Neural cell (in vitro differentiated cells): ENCODE measurements at regions not wholly inside any gene's neighbourhood (a gene's known extent, or its start where the extent isn't known, plus 50 kb on each side); places are given as distances from the start of the nearest gene placed in this dataset.

Source experiments
- CTCF ChIP-seq: fragments of 450-650 bp; IDR thresholded peaks from 2 replicates; pipeline ENCODE4 v1.5.1; 2014; ENCODE audit warnings: antibody characterized with exemption, mild to moderate bottlenecking, moderate library complexity; ENCODE audit not compliant: poor library complexity, severe bottlenecking
- EZH2 ChIP-seq: fragments of 200-600, 300-800 bp; shearing (Covaris generic), sonication (generic); IDR thresholded peaks from 2 replicates; pipeline ENCODE4 v1.6.1; 2014; ENCODE audit warnings: antibody characterized with exemption, low read length, borderline replicate concordance, mild to moderate bottlenecking; ENCODE audit not compliant: insufficient read depth, poor library complexity, severe bottlenecking
- POLR2AphosphoS5 ChIP-seq: IDR thresholded peaks from 2 replicates; pipeline ENCODE4 v1.6.1; 2012
- TAF1 ChIP-seq: IDR thresholded peaks from 2 replicates; pipeline ENCODE4 v1.6.1; 2012; ENCODE audit warnings: low read depth

DNA sequence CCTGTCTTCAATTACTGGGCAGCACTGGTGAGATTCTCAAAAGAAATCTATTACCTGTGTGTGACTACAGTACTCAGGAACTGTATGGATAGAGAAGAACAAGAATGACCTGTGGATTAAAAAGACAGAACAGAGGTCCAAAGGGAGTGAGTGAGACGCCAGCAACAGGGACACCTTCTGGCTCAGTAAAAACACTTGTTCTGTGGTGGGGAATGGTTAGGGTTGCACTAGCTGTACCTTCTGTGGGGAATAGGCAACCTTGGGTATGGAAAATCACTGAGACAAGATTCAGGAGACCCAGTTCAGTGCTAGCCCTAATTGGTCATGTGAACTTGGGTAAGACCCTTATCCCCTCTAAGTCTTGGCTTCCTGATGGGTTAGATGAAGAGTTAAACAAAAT lies 986.0 kb downstream of the TSN start:
- TF ChIP-seq CTCF: no peak
- no peak for TF ChIP-seq TAF1
- TF ChIP-seq EZH2: no peak
- no peak for TF ChIP-seq POLR2AphosphoS5
